ENCODE measurements at regions not wholly inside any gene's neighbourhood (a gene's known extent, or its start where the extent isn't known, plus 50 kb on each side); places are given as distances from the start of the nearest gene placed in this dataset.

DNA sequence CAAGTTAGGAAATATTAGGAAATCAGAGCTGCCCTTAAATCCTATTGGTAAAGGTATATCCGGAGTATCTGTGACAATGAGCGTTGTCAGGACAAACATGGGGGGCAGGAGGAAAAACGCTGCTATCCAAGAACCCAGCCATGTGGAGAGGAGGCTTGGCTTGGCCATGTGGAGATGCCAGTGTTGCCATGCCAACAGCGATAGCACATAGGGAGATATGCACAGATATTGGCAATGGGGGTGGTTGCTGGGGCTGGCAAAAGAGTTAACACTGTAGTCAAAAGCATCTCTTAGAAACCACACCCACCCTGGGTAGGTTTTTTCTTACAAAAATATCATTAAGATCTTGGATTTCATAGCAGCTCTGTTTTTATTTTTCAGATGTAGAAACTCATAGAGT lies 106.4 kb upstream of the ASTN2 start:
- no peaks in the 10 kb centered on the region for H3K36me3 ChIP-seq
- no peaks in the 10 kb centered on the region for H3K9me3 ChIP-seq
- H3K27ac ChIP-seq, result no peak overlapping the region
- no peaks in the 10 kb centered on the region for H3K27me3 ChIP-seq
- H3K4me1 ChIP-seq, result no peaks in the 10 kb centered on the region
- intact Hi-C loops (cut with DNase I), result no loop called here
- TF ChIP-seq, protein P1, sequence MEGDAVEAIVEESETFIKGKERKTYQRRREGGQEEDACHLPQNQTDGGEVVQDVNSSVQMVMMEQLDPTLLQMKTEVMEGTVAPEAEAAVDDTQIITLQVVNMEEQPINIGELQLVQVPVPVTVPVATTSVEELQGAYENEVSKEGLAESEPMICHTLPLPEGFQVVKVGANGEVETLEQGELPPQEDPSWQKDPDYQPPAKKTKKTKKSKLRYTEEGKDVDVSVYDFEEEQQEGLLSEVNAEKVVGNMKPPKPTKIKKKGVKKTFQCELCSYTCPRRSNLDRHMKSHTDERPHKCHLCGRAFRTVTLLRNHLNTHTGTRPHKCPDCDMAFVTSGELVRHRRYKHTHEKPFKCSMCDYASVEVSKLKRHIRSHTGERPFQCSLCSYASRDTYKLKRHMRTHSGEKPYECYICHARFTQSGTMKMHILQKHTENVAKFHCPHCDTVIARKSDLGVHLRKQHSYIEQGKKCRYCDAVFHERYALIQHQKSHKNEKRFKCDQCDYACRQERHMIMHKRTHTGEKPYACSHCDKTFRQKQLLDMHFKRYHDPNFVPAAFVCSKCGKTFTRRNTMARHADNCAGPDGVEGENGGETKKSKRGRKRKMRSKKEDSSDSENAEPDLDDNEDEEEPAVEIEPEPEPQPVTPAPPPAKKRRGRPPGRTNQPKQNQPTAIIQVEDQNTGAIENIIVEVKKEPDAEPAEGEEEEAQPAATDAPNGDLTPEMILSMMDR (IDR thresholded peaks at IDR 0.05), result no peak
- H3K4me3 ChIP-seq, result no peak overlapping the region
- no peak for DNase-seq (ENCODE audit: low spot score in 2 of 2)

DNA sequence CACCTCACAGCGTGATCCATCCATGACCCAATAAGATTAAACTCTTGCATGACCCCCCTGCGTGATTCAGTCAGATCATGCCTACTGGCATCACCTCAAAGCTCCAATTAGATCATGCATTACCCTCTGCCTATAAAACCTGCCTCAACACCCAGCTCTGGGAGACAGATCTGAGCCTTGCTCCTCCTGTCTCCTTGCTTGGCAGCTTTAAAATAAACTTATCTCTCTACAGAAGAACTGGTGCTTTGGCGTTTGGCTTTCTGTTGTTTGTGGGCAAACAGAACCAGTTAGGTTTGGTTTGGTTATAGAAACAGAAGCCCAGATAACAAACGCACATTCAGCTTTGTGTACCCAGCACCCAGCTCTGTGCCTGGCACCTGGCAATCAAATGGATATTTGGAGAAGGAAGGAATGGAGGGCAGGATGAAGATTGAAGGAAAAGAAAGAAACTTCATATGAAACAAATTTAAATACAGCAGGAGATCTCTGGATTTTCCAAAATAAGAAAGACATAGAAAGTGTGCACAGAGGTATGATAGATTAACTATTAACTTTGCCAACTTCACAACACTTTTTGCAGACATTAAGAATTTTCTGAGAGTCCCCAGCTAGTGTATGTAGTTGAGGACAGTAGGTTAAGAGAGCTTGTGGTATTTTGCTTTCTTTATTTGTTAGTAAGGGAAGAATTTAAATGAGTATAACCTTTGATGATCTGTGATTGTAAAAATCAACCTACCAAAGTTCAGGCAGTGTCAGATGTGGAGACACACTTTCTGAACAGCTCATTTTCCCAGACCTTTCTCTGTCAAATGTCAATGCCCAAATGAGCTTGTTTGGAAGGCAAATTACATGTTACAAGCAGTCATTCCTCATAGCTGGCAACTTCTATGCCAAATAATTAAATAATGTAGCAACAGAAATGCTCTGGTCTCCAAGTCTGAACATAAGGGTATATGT lies 102.1 kb upstream of the ASTN2 start:
- Histone ChIP-seq H3K27me3 (no peaks in the 10 kb centered on the region), H3K4me1 (no peaks in the 10 kb centered on the region), H3K4me3 (no peak overlapping the region), H3K27ac (no peak overlapping the region), H3K36me3 (no peaks in the 10 kb centered on the region), H3K9me3 (no peaks in the 10 kb centered on the region)
- TF ChIP-seq, protein P1 (IDR thresholded peaks at IDR 0.05), result no peak
- intact Hi-C loops (cut with DNase I), result no loop called here
- DNase-seq (ENCODE audit: low spot score in 2 of 2), result no peak

DNA sequence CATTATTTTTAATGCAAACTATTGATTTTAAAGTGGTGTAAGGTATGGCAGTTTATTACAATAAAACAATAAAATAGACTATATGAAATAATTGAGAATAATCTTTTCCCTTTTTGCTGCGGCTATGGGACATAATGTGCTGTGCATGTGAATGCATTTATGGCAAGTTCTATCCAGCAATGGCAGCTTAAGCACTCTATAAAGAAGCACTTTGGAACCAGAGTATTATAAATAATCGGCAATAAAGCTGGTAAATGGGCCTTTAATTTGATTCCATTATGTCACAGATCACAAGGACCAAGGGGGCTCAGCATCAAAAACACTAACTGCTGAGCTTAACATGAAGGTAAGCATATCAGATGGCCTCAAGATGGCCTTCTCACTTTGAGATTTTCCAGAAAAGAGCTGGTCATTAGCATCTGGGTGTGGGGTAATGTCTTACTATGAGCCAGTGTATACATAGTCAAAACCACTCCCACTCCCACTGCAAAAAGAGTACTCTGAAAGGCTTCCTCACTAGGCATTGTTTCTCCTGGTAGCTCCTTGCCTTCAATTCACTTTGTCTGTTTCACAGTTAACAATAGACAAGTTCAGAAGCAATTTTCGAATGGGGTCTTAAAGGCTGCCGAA lies 97.1 kb upstream of the ASTN2 start:
- no peak for DNase-seq (ENCODE audit: low spot score in 2 of 2)
- intact Hi-C loops (cut with DNase I), result no loop called here
- no peaks in the 10 kb centered on the region for H3K27me3 ChIP-seq
- no peaks in the 10 kb centered on the region for H3K36me3 ChIP-seq
- no peaks in the 10 kb centered on the region for H3K9me3 ChIP-seq
- TF ChIP-seq, protein P1 (IDR thresholded peaks at IDR 0.05), result no peak
- H3K4me3 ChIP-seq, result no peak overlapping the region
- no peaks in the 10 kb centered on the region for H3K4me1 ChIP-seq
- no peak overlapping the region for H3K27ac ChIP-seq

DNA sequence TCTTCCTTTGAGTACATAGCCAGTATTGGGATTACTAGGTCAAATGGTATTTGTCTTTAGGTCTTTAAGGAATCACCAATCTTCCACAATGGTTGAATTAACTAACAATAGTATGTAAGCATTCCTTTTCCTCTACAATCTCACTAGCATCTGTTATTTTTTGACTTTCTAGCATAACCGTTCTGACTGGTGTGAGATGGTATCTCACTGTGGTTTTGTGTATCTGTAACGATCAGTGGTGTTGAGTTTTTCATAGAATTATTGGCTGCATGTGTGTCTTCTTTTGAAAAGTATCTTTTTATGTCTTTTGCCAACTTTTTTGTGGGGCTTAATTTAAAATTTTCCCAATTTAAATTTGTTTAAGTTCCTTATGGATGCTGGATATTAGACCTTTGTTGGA lies 81.5 kb upstream of the ASTN2 start:
- no peak overlapping the region for H3K4me3 ChIP-seq
- H3K27ac ChIP-seq, result no peak overlapping the region
- H3K4me1 ChIP-seq, result no peaks in the 10 kb centered on the region
- TF ChIP-seq, protein P1 (IDR thresholded peaks at IDR 0.05), result no peak
- intact Hi-C loops (cut with DNase I), result no loop called here
- no peak for DNase-seq (ENCODE audit: low spot score in 2 of 2)
- no peaks in the 10 kb centered on the region for H3K27me3 ChIP-seq
- H3K36me3 ChIP-seq, result no peaks in the 10 kb centered on the region
- H3K9me3 ChIP-seq, result no peaks in the 10 kb centered on the region

DNA sequence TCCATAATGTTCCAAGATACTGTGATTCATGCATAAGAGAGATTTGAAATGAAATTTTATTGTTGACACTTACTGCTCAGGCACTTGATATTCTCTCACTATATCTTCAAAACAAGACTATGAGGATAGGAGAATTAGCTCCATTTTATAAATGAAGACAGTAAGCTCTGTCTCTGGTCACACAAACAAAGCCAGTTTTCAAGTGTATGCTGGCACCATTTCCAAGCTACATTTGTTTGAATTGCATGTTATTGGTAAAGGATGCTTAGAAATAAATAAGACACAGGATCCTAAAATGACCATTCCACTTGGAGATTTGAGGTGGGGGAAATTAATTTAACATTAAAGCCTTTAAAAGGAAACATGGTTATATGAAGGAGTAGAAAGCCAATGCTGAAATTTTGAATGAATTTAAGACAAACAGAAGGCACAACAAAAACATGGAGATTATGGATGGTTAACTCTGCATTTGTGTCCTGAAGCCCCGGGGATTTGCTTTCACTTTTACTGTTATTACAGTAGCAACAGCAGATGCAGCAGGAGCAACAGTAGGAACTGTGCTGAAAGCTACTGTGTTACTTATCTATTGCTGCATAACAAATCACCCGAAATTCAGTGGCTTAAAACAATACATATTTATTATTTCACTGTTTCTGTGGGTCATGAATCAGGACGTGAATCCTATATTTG lies 79.7 kb upstream of the ASTN2 start:
- no peak for DNase-seq (ENCODE audit: low spot score in 2 of 2)
- H3K9me3 ChIP-seq, result no peaks in the 10 kb centered on the region
- no peaks in the 10 kb centered on the region for H3K27me3 ChIP-seq
- intact Hi-C loops (cut with DNase I), result no loop called here
- no peaks in the 10 kb centered on the region for H3K36me3 ChIP-seq
- H3K4me3 ChIP-seq, result no peak overlapping the region
- H3K27ac ChIP-seq, result no peak overlapping the region
- TF ChIP-seq, protein P1 (IDR thresholded peaks at IDR 0.05), result no peak
- H3K4me1 ChIP-seq, result no peaks in the 10 kb centered on the region
